G401 (cell line): ENCODE measurements at regions not wholly inside any gene's neighbourhood (a gene's known extent, or its start where the extent isn't known, plus 50 kb on each side); places are given as distances from the start of the nearest gene placed in this dataset.
"Not testable (repeated sequence)": the region's sequence is repeated elsewhere in the genome, so short reads cannot be mapped to it uniquely, and the experiment has no call there.

Source experiments
- DNase-seq: peaks from one replicate; pipeline ENCODE4 v3.0.0-alpha.2; 2015; ENCODE audit warnings: low spot score
- in situ Hi-C: cut with HindIII; loops from 2 replicates; pipeline ENCODE4 v1.10.0; 2016; ENCODE audit warnings: low sequenced_read_pairs, mixed read lengths

DNA sequence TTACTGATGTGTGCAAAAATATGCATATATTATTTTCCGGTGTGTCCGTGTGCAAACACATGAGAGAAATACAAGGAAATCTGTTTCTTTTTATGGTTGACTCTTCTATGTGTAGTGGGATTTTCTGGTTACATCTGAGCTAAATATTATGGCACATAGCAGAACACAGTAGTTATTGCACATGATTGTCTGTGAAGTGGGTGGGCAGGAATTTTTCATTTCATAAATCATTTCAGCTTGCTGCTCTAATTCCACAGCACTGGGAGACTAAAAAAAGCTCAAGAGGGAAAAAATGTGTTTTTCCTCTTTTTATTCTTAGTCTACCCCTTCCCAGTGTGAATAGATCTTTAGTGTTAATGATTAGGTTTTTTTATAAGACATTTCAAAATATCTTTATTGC, 197.9 kb downstream of the MBL2 start:
- peak; percentile 17 for DNase-seq
- in situ Hi-C loops, result no loop called here

DNA sequence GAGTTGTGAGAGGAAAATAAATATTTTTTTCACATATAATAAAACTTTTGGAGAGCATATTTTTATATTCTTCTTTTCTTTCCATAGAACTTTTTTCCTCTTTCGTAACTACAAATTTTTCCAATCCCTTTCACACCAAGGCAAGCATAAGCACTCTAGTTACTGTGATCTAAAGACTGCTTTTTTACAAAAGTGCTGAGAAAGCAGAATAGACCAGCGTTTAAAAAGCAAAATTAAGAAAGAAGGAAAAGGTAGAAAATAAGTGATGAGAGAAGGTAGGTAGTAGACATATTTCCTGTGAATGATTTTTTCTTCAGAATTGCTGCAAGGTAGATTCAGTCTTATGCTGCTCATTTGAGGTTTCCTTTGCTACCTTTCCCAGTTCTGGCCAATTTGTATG, 195.5 kb downstream of the MBL2 start:
- in situ Hi-C loops, result no loop called here
- no peak for DNase-seq

DNA sequence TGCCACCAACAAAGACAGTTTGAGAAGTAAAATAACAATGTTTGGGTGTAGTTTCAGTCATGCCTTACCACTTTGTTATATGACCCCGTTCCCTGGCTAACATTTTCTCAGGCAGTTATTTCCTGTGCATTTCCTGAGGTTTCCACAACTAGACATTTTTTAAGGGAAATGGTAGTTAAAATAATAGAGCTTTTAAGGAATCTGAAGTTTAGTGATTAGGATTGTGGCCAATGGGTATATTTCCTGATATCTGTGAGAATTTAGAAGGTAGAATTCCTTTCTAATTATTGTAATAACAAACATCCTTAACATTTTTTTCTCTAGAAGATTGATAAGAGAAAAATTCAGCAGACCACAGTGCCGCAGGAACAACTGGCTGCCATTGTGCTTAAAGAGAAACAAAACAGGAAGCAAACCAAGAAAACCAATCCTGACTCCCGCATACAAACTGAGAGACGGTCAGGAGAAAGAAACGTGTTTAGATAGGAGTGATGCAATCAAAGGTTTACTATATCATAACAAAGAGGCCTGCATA, 193.6 kb downstream of the MBL2 start:
- in situ Hi-C loops, result no loop called here
- no peak for DNase-seq

DNA sequence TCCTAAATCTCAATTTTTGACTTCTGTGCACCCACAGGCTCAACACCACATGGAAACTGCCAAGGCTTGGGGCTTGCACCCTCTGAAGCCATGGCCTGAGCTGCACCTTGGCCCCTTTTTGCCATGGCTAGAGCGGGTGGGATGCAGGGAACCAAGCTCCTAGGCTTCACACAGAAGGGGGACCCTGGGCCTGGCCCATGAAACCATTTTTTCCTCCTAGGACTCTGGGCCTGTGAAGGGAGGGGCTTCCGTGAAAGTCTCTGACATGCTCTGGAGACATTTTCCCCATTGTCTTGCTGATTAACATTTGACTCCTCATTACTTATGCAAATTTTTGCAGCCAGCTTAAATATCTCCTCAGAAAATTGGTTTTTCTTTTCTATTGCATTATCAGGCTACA, 190.9 kb downstream of the MBL2 start:
- DNase-seq, in situ Hi-C loops: not testable (repeated sequence)

DNA sequence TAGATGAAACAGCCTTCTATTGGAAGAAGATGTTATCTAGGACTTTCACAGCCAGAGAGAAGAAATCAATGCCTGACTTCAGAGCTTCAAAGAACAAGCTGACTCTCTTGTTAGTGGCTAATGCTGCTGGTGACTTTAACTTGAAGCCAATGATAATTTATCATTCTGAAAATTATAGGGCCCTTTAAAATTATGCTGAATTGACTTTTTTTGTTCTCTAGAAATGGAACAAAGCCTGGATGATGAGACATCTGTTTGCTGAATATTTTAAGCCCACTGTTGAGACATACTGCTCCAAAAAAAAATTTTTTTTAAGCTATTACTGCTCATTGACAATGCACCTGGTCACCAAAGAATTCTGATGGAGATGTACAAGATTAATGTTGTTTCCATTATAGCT, 189.2 kb downstream of the MBL2 start:
- DNase-seq, result no peak
- in situ Hi-C loops, result no loop called here

DNA sequence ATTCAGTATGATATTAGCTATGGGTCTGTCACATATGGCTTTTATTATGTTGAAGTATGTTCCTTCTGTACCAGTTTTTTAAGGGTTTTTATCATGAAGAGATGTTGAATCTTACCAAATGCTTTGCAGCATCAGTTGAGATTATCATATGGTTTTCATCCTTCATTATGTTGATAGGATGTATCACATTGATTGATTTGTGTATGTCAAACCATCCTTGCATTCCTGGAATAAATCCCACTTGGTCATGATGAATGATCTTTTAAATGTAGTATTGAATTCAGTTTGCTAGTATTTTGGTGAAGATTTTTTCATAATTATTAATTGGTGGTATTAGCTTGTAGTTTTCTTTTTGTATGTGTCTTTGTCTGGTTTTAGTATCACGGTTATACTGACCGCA, 185.9 kb downstream of the MBL2 start:
- in situ Hi-C loops, result no loop called here

DNA sequence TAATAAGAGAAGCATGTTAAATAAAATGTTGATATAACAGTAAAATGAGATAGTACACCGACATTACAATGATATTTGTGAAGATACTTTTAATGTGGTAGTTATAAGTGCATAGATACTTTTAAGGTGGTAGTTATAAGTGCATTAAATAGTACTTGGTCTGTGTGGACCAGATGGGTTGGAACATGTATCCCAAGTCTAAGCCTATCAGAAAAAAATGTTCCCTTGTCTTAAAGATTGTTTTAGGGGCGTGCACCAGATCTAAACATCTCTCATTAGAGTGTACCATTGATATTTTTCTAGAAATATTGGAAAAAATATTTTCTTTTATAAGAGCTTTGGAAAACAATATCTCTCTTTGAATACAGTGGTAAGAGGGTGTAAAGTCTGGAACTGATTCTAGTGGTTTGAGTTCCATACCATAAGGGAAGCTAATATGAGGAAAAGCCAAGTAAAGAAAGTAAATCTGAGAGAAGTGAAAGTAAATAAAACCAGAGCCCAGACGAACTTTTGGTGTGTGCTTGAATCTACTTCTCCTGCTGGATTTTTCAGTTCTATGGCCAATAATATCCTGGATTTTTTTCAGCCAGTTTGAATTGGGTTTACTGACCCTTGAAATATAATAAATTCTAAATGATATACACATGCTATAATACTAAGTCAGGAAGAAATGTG, 175.3 kb downstream of the MBL2 start:
- in situ Hi-C loops, result no loop called here
- no peak for DNase-seq

More for the DNA sequence above, 185.9 kb downstream of the MBL2 start:
- no peak for DNase-seq

DNA sequence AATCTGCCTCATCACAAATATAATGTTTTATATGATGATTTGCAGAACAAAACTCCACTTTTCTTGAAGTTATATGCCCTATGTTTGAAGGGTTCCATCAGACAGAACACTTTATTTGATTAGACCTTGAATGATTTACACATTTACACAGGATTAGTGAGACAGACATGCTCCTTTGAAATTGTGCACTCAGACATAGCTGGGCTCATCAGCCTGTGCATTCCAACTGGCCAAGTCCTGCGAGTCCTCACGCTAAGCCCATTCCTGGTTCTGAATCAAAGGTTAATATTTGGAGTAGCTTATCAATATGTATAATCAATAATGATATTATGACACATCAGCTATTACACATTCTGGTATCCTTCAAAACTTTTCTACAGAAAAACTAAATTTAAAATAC, 173.6 kb downstream of the MBL2 start:
- in situ Hi-C loops, result no loop called here
- DNase-seq, result peak; percentile 35

DNA sequence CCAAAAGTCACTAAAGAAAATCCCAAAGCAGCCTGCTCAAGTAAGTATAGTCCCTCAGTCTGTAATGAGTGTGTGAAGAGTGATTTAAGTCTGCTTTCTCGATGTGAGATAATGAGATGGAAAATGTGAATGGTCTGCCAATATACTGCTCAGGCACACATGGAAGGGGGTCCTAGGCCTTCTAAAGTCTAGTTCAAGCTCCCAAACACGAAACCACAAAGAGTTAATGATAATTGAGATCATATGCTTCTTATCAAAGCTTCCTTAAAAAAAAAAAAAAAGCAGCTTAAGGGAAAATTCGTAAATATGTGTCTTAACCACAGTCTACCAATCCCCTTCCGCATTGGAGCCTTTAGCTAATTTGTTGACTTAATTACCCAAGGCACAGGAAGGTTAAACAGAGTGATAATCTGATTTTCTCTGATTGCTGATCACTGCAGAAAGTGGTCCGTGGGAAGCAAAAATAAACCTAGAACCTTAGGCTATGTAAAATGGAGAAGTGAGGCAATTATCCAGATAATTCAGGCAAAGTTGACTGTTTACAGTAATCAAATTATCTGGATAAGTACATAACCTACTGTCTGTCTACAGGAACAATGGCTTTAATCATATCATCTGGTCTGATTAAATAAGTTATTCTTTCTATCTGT, 172.9 kb downstream of the MBL2 start:
- in situ Hi-C loops, result no loop called here
- DNase-seq, result peak; percentile 75

DNA sequence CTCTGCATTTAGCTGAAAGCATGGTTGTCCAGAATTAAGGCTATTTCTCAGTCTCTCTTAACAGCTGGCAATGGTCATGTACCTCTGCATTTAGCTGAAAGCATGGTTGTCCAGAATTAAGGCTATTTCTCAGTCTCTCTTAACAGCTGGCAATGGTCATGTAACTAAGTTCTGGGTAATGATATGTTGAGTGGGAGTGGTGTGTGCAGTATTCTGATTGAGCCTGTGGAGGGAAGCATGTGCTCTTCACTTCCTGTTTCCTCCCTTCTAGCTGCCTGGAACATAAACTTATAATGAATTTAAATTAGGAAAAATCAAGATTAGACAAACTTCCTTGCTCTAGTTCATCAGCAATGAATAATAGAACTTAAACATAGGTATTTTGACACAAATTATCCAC, 168.5 kb downstream of the MBL2 start:
- DNase-seq, in situ Hi-C loops: not testable (repeated sequence)

DNA sequence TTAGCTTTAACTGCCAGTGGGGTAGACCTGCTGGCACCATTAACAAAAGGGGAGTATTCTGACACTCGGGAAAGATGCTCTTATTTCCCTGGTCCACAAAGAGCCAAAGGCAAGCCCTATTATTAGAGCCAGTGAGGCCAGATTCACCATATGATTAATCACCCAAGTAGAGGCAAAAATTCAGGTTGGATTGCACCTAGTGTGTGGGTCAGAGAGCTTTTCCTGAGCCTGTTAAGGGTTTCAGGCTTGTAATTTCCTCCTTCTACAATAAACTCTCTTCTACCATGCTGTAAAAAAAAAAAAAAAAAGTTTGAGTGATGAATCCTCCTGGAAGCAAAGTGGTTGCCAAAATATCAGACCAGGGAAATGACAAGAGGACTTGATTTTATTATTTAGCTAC, 163.5 kb downstream of the MBL2 start:
- in situ Hi-C loops, result no loop called here
- DNase-seq, result peak; percentile 71

DNA sequence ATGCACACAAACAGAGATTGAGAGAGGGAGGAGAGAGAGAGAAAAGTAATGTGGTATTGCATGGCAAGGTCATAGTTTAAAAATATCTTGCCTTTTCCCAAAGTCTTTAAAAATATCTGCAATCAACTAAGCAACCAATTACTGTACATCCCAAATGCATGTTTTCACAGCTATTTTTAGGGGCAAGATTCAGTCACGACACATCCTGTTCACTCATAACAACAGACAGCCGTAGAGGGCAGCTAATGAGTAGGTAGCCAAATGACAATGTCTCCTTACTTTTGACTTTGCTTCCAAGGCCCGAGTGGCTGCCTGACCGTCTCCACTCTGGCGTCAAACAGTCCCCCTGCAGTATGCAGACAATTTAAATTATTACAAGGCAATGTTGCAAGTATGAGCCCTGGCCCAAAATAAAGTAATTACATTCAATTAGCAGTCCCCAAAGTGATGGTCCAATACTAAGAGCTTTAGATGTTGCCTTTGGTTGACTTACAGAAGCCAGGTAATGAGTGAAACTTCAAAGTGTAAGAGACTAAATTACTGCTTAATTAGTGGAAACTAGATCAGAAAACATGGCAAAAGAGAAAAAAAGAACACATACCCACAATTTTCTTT, 162.9 kb downstream of the MBL2 start:
- DNase-seq, result peak; percentile 78

DNA sequence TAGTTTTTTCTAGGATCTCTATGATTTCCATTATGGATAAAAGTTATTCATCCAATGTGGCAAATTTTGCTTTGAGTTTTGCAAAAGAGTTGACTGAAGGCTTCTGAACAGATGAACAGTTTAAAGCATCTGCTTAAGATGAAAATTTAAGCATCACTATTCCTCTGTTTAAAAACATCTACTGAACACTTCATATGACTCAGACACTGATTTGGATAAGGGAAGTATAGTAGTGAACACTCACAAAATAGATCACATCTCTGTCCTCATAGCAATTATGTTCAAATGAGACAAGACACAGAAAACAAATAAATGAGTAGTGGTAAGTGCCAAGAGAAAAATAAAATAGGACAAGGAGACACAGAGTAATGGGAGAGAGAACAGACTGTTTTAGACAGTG, 157.3 kb downstream of the MBL2 start:
- in situ Hi-C loops, result no loop called here
- DNase-seq, result no peak

More for the DNA sequence above, 162.9 kb downstream of the MBL2 start:
- in situ Hi-C loops, result no loop called here

DNA sequence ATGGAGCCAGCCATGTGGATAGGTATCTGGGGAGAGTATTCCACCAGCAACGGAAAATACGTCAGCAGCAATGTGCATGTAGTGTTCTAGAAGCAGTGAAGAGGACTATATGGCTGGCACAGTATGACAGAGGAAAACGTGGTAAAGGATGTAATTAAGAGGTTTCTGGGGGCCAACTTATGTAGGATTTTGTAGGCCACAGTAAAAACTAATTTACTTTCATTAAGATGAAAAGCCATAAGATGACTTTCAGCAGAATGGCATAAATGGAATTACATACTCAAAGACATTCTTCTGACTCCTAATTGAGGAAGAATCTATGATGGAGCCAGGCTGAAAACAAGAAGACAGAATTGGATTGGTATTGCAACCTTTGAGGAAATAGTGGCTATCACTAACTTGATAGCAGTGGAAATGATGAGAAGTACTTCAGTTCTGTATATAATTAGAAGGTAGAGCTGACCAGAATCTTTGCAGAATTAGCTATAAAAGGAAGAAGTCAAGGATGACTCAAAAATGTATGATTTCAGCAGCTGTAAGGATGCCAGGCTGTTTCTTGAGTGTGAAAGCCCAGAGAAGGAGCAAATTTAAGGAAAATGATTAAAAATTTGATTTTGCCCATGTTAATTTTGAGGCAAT, 156.7 kb downstream of the MBL2 start:
- in situ Hi-C loops, result no loop called here
- peak; percentile 66 for DNase-seq

DNA sequence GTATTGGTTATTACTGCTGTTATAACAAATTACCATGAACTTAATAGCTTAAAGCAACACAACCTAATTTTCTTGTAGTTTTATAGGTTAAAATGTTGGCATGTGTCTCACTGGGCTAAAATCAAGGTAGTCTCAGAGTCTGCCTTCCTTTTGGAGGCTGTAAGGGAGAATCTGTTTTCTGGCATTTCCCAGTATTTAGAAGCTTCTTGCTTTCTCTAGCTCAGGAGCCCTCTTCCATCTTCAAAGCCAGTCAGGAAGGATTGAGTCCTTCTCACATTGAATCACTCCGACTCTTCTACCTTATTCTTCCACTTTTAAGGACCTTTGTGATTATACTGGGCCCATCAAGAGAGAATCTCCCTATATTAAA, 156.2 kb downstream of the MBL2 start:
- in situ Hi-C loops, result no loop called here

DNA sequence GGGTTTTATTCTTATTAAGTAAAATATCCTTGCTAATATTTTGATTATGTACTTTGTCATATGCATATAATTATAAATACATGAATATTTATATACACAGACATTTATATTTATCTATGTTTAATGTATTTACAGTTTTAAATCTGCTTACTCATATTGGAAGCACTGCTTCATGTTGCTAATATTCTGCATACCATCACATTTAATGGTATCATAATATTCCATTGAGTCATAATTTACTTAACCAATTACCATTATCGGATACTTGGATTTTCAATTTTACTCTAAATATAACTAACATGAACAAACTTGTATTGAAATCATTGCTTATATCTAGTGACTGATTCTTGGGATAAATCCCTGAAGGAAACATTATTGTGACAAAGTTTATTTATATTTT, 155.2 kb downstream of the MBL2 start:
- in situ Hi-C loops, result no loop called here
- DNase-seq, result no peak

More for the DNA sequence above, 156.2 kb downstream of the MBL2 start:
- DNase-seq, result peak; percentile 50

DNA sequence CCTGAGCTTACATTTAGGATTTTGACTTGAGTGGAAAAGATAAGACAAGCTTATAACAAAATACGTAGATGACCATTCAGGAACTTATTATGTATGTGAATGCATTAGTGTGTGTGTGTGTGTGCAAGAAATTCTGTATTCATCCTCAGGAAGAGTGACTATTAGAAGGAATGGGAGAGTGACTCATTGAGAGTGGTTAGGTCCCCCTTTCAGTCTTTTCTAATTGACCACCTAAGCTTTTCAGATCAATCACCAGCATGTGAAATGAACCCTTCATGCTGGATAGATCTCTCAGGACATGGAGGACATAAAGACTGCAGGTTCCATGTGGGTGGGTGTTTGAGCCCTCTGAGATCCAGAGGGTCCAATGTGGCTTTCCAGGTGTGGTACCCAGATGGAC, 153.5 kb downstream of the MBL2 start:
- DNase-seq, result no peak
- in situ Hi-C loops, result no loop called here

DNA sequence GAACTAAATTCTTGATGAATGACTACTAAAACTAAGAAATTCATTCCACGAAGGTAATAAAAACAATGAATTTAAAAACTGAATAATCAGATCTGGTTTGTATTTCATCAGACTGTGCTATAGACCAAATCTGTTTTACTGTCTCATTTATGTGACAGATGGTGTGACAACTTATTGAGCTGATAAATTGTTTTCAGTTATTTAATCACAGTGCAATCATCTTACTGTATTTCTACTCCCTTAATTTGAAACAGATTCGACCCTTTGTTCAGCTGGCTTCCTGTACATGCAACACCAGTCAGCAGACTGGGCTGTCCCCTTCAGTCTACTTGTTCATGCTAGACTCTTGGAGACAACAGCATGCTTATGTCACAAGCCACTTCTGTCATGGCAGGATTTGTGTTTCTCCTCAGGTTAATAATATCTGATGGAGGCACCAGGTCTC, 150.9 kb downstream of the MBL2 start:
- in situ Hi-C loops, result no loop called here
- peak; percentile 74 for DNase-seq

DNA sequence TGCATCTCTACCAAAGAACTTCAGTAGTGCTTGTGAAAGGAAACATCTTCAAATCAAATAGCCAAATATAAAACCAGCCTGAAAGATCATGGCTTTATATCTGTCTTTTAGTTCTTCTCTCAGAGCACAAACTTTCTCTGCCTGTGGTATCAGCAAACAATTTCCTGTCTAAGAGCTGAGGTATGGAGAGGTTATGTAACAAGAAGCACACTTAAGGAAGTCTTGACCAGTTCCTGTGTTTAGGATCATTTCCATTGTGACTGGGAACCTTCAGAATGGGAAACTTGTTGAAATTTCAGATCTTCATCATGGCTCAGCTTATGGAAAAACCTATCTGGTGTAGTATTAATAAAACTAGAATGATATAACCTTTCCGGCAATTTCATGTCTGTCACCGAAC, 148.8 kb downstream of the MBL2 start:
- peak; percentile 49 for DNase-seq
- in situ Hi-C loops, result no loop called here

DNA sequence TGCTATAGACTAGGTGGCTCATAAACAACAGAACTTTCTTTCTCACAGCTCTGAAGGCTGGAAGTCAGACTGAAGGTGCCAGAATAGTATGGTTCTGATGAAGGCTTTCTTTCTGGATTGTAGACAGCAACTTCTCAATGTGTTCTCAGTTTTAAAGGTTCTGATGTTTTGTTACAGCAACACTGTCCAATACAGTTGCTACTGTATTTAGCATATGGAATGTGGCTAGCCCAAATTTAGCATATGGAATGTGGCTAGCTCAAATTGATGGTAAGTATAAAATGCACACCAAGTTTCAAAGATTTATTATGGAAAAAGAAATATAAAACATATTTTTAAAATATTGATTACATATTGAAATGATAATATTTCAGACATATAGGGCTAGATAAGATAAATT, 145.3 kb downstream of the MBL2 start:
- in situ Hi-C loops, result no loop called here
- DNase-seq, result no peak
